GM12878 (cell line): ENCODE measurements at regions not wholly inside any gene's neighbourhood (a gene's known extent, or its start where the extent isn't known, plus 50 kb on each side); places are given as distances from the start of the nearest gene placed in this dataset.

Source experiments
- ATAC-seq: fragments of 200-7000 bp; cut with Tn5 transposase; 3 replicates; pipeline ENCODE4 v1.9.1; 2020; ENCODE audit warnings: mild to moderate bottlenecking, moderate library complexity
- BruUV-seq: library from RNA; stranded (reverse); fragments of 400-500 nt; replicated peaks from 2 replicates; lab custom pipeline; 2021; lab: Mats Ljungman, UMichigan
- CTCF ChIA-PET: fragments of 300-600 bp; sonication (Branson Sonifier 250); formaldehyde crosslinking; extraction: SDS; loops from one replicate; lab custom pipeline; 2021; ENCODE audit warnings: inconsistent platforms; lab: Yijun Ruan, JAX
- POLR2A ChIA-PET: fragments of 350-600 bp; formaldehyde crosslinking; extraction: SDS; loops from one replicate; lab custom pipeline; 2021; ENCODE audit warnings: inconsistent platforms; lab: Charles Lee
- RAD21 ChIA-PET: fragments of 300-600 bp; sonication (Branson Sonifier 250); formaldehyde crosslinking; loops from one replicate; lab custom pipeline; 2023; ENCODE audit warnings: antibody characterized with exemption; ENCODE audit not compliant: unreplicated experiment; lab: Charles Lee
- SMC1A ChIA-PET: fragments of 300-600 bp; sonication (Branson Sonifier 250); formaldehyde crosslinking; loops from one replicate; lab custom pipeline; 2023; ENCODE audit not compliant: unreplicated experiment, uncharacterized antibody; lab: Charles Lee
- DNase-seq: peaks from one replicate; pipeline ENCODE4 v3.0.0-alpha.2; 2011; ENCODE audit warnings: low read depth, low spot score
- FAIRE-seq: peaks from 3 replicates; lab custom pipeline; 2011; peaks lifted over from hg19 to GRCh38; lab: Jason Lieb, UNC
- H2AFZ ChIP-seq: 2 replicates; pipeline ENCODE4 v1.6.0; 2011; ENCODE audit warnings: low read depth, low read length, control low read depth; ENCODE audit not compliant: control insufficient read depth
- H3K27ac ChIP-seq: 2 replicates; pipeline ENCODE4 v1.5.1; 2011; ENCODE audit warnings: control low read depth; ENCODE audit not compliant: control insufficient read depth, insufficient read depth
- H3K27me3 ChIP-seq, 2 experiments: replicated peaks in 1 of 2; 2 replicates each; pipeline versions ENCODE4 v1.6.0 to v1.6.1; 2011; ENCODE audit warnings: low read length in 1 of 2; ENCODE audit not compliant: control insufficient read depth in 2 of 2, insufficient read depth in 2 of 2
- H3K36me3 ChIP-seq, 2 experiments: 2 replicates each; pipeline ENCODE4 v1.5.1; 2011; ENCODE audit warnings: low read length in 1 of 2; ENCODE audit not compliant: control insufficient read depth in 2 of 2, insufficient read depth in 2 of 2
- H3K4me1 ChIP-seq: 2 replicates; pipeline ENCODE4 v1.6.1; 2011; ENCODE audit warnings: mild to moderate bottlenecking, low read length, moderate library complexity, mixed read lengths; ENCODE audit not compliant: control insufficient read depth, insufficient read depth
- H3K4me2 ChIP-seq: 2 replicates; pipeline ENCODE4 v1.6.0; 2011; ENCODE audit warnings: control low read depth; ENCODE audit not compliant: control insufficient read depth, insufficient read depth
- H3K4me3 ChIP-seq: fragments of 200-600 bp; sonication (generic); 2 replicates; pipeline ENCODE4 v1.5.1; 2016
- H3K79me2 ChIP-seq: 2 replicates; pipeline ENCODE4 v1.6.0; 2011; ENCODE audit warnings: low read length; ENCODE audit not compliant: control insufficient read depth, insufficient read depth
- H3K9ac ChIP-seq: 2 replicates; pipeline ENCODE4 v1.8.0; 2011; ENCODE audit warnings: low read length, control low read depth, mixed read lengths; ENCODE audit not compliant: control insufficient read depth, insufficient read depth
- H3K9me3 ChIP-seq: replicated peaks from 3 replicates; pipeline ENCODE4 v1.5.1; 2011; ENCODE audit warnings: mild to moderate bottlenecking, low read length; ENCODE audit not compliant: control insufficient read depth, insufficient read depth
- H4K20me1 ChIP-seq: 2 replicates; pipeline ENCODE4 v1.6.0; 2011; ENCODE audit not compliant: control insufficient read depth, insufficient read depth
- BCL3 ChIP-seq: IDR thresholded peaks from 2 replicates; pipeline ENCODE4 v1.6.1; 2011; ENCODE audit warnings: borderline replicate concordance, low read depth, mild to moderate bottlenecking, moderate library complexity, low read length; ENCODE audit not compliant: insufficient read depth, poor library complexity, severe bottlenecking
- EZH2 ChIP-seq: IDR thresholded peaks from 2 replicates; pipeline ENCODE4 v1.6.1; 2012; ENCODE audit warnings: low read depth, mild to moderate bottlenecking, control low read depth, inconsistent platforms, low read length, borderline replicate concordance; ENCODE audit not compliant: control insufficient read depth
- HDAC2 ChIP-seq: fragments of 200-600 bp; sonication (generic); IDR thresholded peaks from 2 replicates; pipeline ENCODE4 v1.6.1; 2017
- POLR2AphosphoS2 ChIP-seq: IDR thresholded peaks from 2 replicates; pipeline ENCODE4 v1.6.1; 2011; ENCODE audit warnings: low read depth, mild to moderate bottlenecking, low read length, improper control_type of control experiment, moderate library complexity
- POU2F2 ChIP-seq: IDR thresholded peaks from 3 replicates; pipeline ENCODE4 v1.6.1; 2011; ENCODE audit warnings: low read depth, mild to moderate bottlenecking, low read length, borderline replicate concordance
- SMC3 ChIP-seq: IDR thresholded peaks from 2 replicates; pipeline ENCODE4 v1.6.1; 2011; ENCODE audit warnings: low read length, improper control_type of control experiment, borderline replicate concordance
- SREBF2 ChIP-seq: IDR thresholded peaks from 2 replicates; pipeline ENCODE4 v1.6.1; 2012; ENCODE audit warnings: mild to moderate bottlenecking, low read length
- TARDBP ChIP-seq: IDR thresholded peaks from 2 replicates; pipeline ENCODE4 v1.6.1; 2016; ENCODE audit warnings: borderline replicate concordance
- WGBS: methylation state at CpG from one replicate; pipeline ENCODE4 v1.1.6; 2016; ENCODE audit warnings: low lambda C conversion rate; ENCODE audit not compliant: insufficient replicate concordance, insufficient coverage; ENCODE audit errors: missing lambda C conversion rate; 5-methylcytosine and 5-hydroxymethylcytosine counted together
- in situ Hi-C: fragments of 300-500 bp; cut with MboI; formaldehyde crosslinking; loops from 9 replicates; pipeline ENCODE4 v1.14.3; 2018; ENCODE audit warnings: mixed read lengths
- intact Hi-C: fragments of 100-400 bp; cut with micrococcal nuclease; formaldehyde crosslinking; loops from one replicate; pipeline ENCODE4 v1.14.2; 2022; ENCODE audit not compliant: unreplicated experiment
- TF ChIP-seq, protein P1 (sequence below): IDR thresholded peaks from 2 replicates; pipeline ENCODE4 v1.6.1; 2012; ENCODE audit warnings: low read length, inconsistent platforms

DNA sequence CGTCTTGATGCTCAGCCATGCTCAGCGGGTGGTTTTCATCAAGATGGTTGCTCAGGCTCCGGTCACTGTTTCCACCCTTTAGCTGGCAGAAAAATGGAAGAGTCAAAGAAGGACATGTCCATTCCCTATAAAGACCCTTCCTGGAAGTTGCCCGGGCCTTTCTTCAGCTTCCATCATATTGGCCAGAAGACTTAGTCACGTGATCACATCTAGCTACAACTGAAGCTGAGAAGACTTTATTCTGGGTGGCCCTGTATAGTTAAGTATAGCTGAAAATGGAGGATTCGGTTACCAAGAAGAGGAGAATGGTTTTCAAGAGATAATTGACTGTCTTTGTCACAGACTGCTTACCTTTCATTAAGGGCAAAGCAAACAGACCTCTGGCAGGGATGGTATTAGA is 296.7 kb upstream of the CASK start:
- CTCF ChIA-PET, result interaction anchor here (1.4 kb wide), 1 partner anchor 421 kb away, joined by 3 read pairs; no protein-coding TSS in a partner anchor
- POLR2A ChIA-PET, result no interaction called here
- Histone ChIP-seq H2AFZ (no peak overlapping the region), H3K4me1 (no peaks in the 10 kb centered on the region), H3K36me3 (no peaks in the 10 kb centered on the region), H3K9ac (no peak overlapping the region), H3K79me2 (no peaks in the 10 kb centered on the region), H3K4me2 (no peak overlapping the region), H3K27ac (no peak overlapping the region), H3K27me3 (no peaks in the 10 kb centered on the region), H4K20me1 (no peaks in the 10 kb centered on the region), H3K9me3 (no peaks in the 10 kb centered on the region), H3K4me3 (no peak overlapping the region)
- SMC1A ChIA-PET, result no interaction called here
- no peak for ATAC-seq
- TF ChIP-seq SMC3 (no peak), HDAC2 (no peak), BCL3 (no peak)
- TF ChIP-seq, protein P1, sequence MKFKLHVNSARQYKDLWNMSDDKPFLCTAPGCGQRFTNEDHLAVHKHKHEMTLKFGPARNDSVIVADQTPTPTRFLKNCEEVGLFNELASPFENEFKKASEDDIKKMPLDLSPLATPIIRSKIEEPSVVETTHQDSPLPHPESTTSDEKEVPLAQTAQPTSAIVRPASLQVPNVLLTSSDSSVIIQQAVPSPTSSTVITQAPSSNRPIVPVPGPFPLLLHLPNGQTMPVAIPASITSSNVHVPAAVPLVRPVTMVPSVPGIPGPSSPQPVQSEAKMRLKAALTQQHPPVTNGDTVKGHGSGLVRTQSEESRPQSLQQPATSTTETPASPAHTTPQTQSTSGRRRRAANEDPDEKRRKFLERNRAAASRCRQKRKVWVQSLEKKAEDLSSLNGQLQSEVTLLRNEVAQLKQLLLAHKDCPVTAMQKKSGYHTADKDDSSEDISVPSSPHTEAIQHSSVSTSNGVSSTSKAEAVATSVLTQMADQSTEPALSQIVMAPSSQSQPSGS, result no peak
- DNase-seq, result no peak
- no TSS peak for BruUV-seq
- intact Hi-C loops, result no loop called here
- FAIRE-seq, result no peak
- in situ Hi-C loops, result no loop called here
- RAD21 ChIA-PET, result no interaction called here
- 33% methylated on average over 6 of the region's 6 CpGs for WGBS

- DNase-seq (no peak), FAIRE-seq (no peak), ATAC-seq (no peak)
- H4K20me1 ChIP-seq, result no peaks in the 10 kb centered on the region
- TF ChIP-seq POU2F2 (no peak), POLR2AphosphoS2 (no peak), TARDBP (no peak), SREBF2 (no peak), EZH2 (no peak)
- H3K4me3 ChIP-seq, result no peak overlapping the region
- SMC1A ChIA-PET, result no interaction called here
- no peaks in the 10 kb centered on the region for H3K4me1 ChIP-seq
- no peak overlapping the region for H2AFZ ChIP-seq
- RAD21 ChIA-PET, result no interaction called here
- H3K4me2 ChIP-seq, result no peak overlapping the region
- BruUV-seq, result no TSS peak
- H3K9me3 ChIP-seq, result no peaks in the 10 kb centered on the region
- no peaks in the 10 kb centered on the region for H3K79me2 ChIP-seq
- H3K27ac ChIP-seq, result no peak overlapping the region
- no peaks in the 10 kb centered on the region for H3K36me3 ChIP-seq
- H3K27me3 ChIP-seq, result no peaks in the 10 kb centered on the region
- POLR2A ChIA-PET, result no interaction called here
- in situ Hi-C loops (no loop called here), intact Hi-C loops (no loop called here)
- CTCF ChIA-PET, result interaction anchor here (1.4 kb wide), 1 partner anchor 420 kb away, joined by 3 read pairs; no protein-coding TSS in a partner anchor
- H3K9ac ChIP-seq, result no peak overlapping the region
Measured at GRCh38 chrX:42219231-42219630, 295.9 kb upstream of the CASK start.
